ENCODE measurements at regions not wholly inside any gene's neighbourhood (a gene's known extent, or its start where the extent isn't known, plus 50 kb on each side); places are given as distances from the start of the nearest gene placed in this dataset.

DNA sequence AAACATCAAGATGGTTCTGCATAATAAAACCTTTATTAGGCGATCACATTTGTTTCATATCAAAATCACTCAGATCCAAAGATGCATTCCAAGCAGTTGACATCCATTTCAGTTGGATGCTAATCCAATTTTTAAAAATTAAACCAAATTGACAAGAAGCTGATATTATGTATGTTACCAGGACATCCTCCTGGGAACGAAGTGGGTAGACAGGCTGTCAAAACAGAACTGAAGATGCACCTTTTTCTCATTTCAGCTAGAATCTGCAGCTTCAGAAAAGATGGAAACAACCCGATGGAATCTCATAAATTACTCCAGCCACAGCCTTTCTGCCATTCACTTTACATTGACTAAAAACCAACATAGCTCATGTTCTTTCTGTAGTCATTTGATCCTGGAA lies 268.4 kb downstream of the PLPP3 start:
- Histone ChIP-seq H3K27ac (ENCODE audit: low read length, poor library complexity, severe bottlenecking) (no peak overlapping the region), H3K36me3 (ENCODE audit: control insufficient read depth in 1 of 2, insufficient read depth in 2 of 2, low read depth in 1 of 2, low read length in 2 of 2) (no peaks in the 10 kb centered on the region), H3K4ac (ENCODE audit: low read depth in 1 of 2, low read length in 2 of 2) (no peak overlapping the region), H3K9me3 (ENCODE audit: control insufficient read depth, low read length) (peaks cover 18% of the 10 kb centered on the region), H2AFZ (ENCODE audit: low read depth, low read length) (no peak overlapping the region), H3K14ac (ENCODE audit: low read length in 2 of 2) (no peak overlapping the region), H3K18ac (ENCODE audit: low read depth in 1 of 2, low read length in 2 of 2) (peak overlapping the region; percentile 24 to 34), H4K8ac (ENCODE audit: low read length) (no peak overlapping the region), H2BK15ac (ENCODE audit: low read depth, poor library complexity, severe bottlenecking) (no peak overlapping the region), H3K4me2 (ENCODE audit: low read length, poor library complexity, severe bottlenecking) (no peak overlapping the region), H4K91ac (ENCODE audit: low read length) (no peak overlapping the region), H2BK12ac (ENCODE audit: low read length in 2 of 2) (no peak overlapping the region), H2AK5ac (ENCODE audit: low read length, severe bottlenecking) (no peak overlapping the region), H3K27me3 (ENCODE audit: control insufficient read depth in 1 of 2, insufficient read depth in 1 of 2, low read length in 2 of 2) (no peaks in the 10 kb centered on the region), H3K4me1 (ENCODE audit: control insufficient read depth, insufficient read depth, low read depth, low read length) (no peaks in the 10 kb centered on the region), H3K9ac (ENCODE audit: low read length) (no peak overlapping the region), H3K23ac (ENCODE audit: low read length in 2 of 2) (no peak overlapping the region), H2BK120ac (ENCODE audit: low read depth, low read length) (no peak overlapping the region), H3K79me1 (replicated peaks; ENCODE audit: low read length, poor library complexity, severe bottlenecking) (no peaks in the 10 kb centered on the region), H2BK5ac (ENCODE audit: low read depth, low read length, poor library complexity, severe bottlenecking) (no peak overlapping the region), H3K4me3 (ENCODE audit: insufficient read depth in 1 of 2, low read depth in 1 of 2, low read length in 2 of 2) (no peak overlapping the region)
- 95% methylated on average over 3 of the region's 3 CpGs for whole genome bisulfite sequencing
- no peak for DNase-seq

DNA sequence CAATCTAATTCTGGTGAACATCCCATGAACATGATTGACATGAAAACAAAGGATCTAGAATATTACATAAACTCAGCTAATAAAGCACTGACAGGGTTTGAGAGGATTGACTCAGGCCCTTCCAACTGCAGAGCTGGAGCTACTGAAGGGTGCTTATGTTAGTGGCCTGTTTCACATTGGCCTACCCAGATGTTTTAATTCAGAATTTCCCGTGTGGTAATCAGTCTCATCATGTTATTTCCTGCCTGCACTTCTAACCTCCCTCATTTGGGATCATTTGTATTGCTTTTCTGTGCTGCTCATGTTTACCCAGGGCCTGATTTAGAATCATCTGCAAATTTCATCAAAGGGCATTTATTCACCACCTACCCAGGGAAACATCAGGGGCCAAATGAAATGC lies 270.3 kb downstream of the PLPP3 start:
- no peaks in the 10 kb centered on the region for H3K79me1 ChIP-seq (replicated peaks; ENCODE audit: low read length, poor library complexity, severe bottlenecking)
- no peak overlapping the region for H2BK15ac ChIP-seq (ENCODE audit: low read depth, poor library complexity, severe bottlenecking)
- no peak overlapping the region for H3K4me3 ChIP-seq (ENCODE audit: insufficient read depth in 1 of 2, low read depth in 1 of 2, low read length in 2 of 2)
- no peak overlapping the region for H3K18ac ChIP-seq (ENCODE audit: low read depth in 1 of 2, low read length in 2 of 2)
- H2AK5ac ChIP-seq (ENCODE audit: low read length, severe bottlenecking), result no peak overlapping the region
- H4K8ac ChIP-seq (ENCODE audit: low read length), result no peak overlapping the region
- H3K4ac ChIP-seq (ENCODE audit: low read depth in 1 of 2, low read length in 2 of 2), result no peak overlapping the region
- H3K4me1 ChIP-seq (ENCODE audit: control insufficient read depth, insufficient read depth, low read depth, low read length), result no peaks in the 10 kb centered on the region
- H3K9me3 ChIP-seq (ENCODE audit: control insufficient read depth, low read length), result peaks cover 13% of the 10 kb centered on the region
- no peak for DNase-seq
- no peak overlapping the region for H2AFZ ChIP-seq (ENCODE audit: low read depth, low read length)
- no peaks in the 10 kb centered on the region for H3K27me3 ChIP-seq (ENCODE audit: control insufficient read depth in 1 of 2, insufficient read depth in 1 of 2, low read length in 2 of 2)
- no peak overlapping the region for H3K4me2 ChIP-seq (ENCODE audit: low read length, poor library complexity, severe bottlenecking)
- 60% methylated on average over 1 of the region's 1 CpG for WGBS
- no peak overlapping the region for H2BK120ac ChIP-seq (ENCODE audit: low read depth, low read length)
- no peak overlapping the region for H2BK5ac ChIP-seq (ENCODE audit: low read depth, low read length, poor library complexity, severe bottlenecking)
- H3K23ac ChIP-seq (ENCODE audit: low read length in 2 of 2), result no peak overlapping the region
- H3K9ac ChIP-seq (ENCODE audit: low read length), result no peak overlapping the region
- no peaks in the 10 kb centered on the region for H3K36me3 ChIP-seq (ENCODE audit: control insufficient read depth in 1 of 2, insufficient read depth in 2 of 2, low read depth in 1 of 2, low read length in 2 of 2)
- no peak overlapping the region for H3K27ac ChIP-seq (ENCODE audit: low read length, poor library complexity, severe bottlenecking)
- H2BK12ac ChIP-seq (ENCODE audit: low read length in 2 of 2), result no peak overlapping the region
- H3K14ac ChIP-seq (ENCODE audit: low read length in 2 of 2), result no peak overlapping the region
- H4K91ac ChIP-seq (ENCODE audit: low read length), result no peak overlapping the region

DNA sequence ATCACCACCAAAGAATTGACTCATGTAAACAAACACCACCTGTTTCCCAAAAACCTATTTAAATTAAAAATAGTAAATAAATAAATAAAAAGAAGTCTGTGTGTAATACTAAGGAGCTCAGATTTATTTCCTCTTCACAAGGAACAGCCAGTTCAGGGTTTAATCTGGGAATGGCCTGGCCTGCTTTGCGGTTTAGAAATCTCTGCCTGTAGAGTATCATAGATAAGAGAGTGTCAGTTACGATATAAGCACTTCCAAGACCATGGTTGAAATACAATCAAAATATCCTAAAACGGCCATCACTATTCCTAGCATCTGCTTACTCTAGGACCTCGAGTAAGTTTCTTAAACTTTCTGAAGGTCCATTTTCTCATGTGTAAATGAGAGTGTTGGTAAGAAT lies 274.4 kb downstream of the PLPP3 start:
- H4K91ac ChIP-seq (ENCODE audit: low read length), result no peak overlapping the region
- H3K4me1 ChIP-seq (ENCODE audit: control insufficient read depth, insufficient read depth, low read depth, low read length), result peaks cover 2% of the 10 kb centered on the region
- 38% methylated on average over 1 of the region's 4 CpGs for WGBS
- no peak overlapping the region for H2BK5ac ChIP-seq (ENCODE audit: low read depth, low read length, poor library complexity, severe bottlenecking)
- no peaks in the 10 kb centered on the region for H3K27me3 ChIP-seq (ENCODE audit: control insufficient read depth in 1 of 2, insufficient read depth in 1 of 2, low read length in 2 of 2)
- H3K18ac ChIP-seq (ENCODE audit: low read depth in 1 of 2, low read length in 2 of 2), result no peak overlapping the region
- H3K9me3 ChIP-seq (ENCODE audit: control insufficient read depth, low read length), result peaks cover 13% of the 10 kb centered on the region
- no peaks in the 10 kb centered on the region for H3K79me1 ChIP-seq (replicated peaks; ENCODE audit: low read length, poor library complexity, severe bottlenecking)
- H3K27ac ChIP-seq (ENCODE audit: low read length, poor library complexity, severe bottlenecking), result no peak overlapping the region
- no peak overlapping the region for H3K14ac ChIP-seq (ENCODE audit: low read length in 2 of 2)
- no peak overlapping the region for H2BK15ac ChIP-seq (ENCODE audit: low read depth, poor library complexity, severe bottlenecking)
- DNase-seq, result peak; percentile 79
- no peaks in the 10 kb centered on the region for H3K36me3 ChIP-seq (ENCODE audit: control insufficient read depth in 1 of 2, insufficient read depth in 2 of 2, low read depth in 1 of 2, low read length in 2 of 2)
- H3K4me2 ChIP-seq (ENCODE audit: low read length, poor library complexity, severe bottlenecking), result no peak overlapping the region
- H2AFZ ChIP-seq (ENCODE audit: low read depth, low read length), result no peak overlapping the region
- H2BK120ac ChIP-seq (ENCODE audit: low read depth, low read length), result no peak overlapping the region
- H3K4ac ChIP-seq (ENCODE audit: low read depth in 1 of 2, low read length in 2 of 2), result no peak overlapping the region
- H3K4me3 ChIP-seq (ENCODE audit: insufficient read depth in 1 of 2, low read depth in 1 of 2, low read length in 2 of 2), result no peak overlapping the region
- no peak overlapping the region for H3K23ac ChIP-seq (ENCODE audit: low read length in 2 of 2)
- no peak overlapping the region for H4K8ac ChIP-seq (ENCODE audit: low read length)
- H2AK5ac ChIP-seq (ENCODE audit: low read length, severe bottlenecking), result no peak overlapping the region
- no peak overlapping the region for H3K9ac ChIP-seq (ENCODE audit: low read length)
- H2BK12ac ChIP-seq (ENCODE audit: low read length in 2 of 2), result no peak overlapping the region

DNA sequence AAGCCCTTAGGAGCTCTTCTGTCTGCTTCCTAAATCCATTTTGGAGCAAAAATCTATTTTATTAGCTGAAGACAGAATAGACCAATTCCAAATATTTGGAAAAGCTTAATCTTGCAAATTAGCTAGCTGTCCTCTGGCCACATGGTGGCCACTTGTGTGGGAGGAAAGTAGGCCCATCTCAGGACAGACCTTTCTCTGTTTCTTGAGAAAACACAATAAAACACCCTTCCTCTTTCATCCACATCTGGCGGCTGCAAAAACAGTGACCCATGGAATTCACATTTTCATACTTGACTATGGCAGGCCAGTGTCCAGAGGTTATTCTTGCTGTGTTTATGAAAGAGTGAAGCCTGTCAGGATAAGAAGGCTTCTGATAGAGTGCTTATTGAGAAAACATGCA lies 275.6 kb downstream of the PLPP3 start:
- Histone ChIP-seq H3K14ac (ENCODE audit: low read length in 2 of 2) (peak overlapping the region in 1 of 2 experiments; percentile 87), H2AK5ac (ENCODE audit: low read length, severe bottlenecking) (no peak overlapping the region), H2BK15ac (ENCODE audit: low read depth, poor library complexity, severe bottlenecking) (no peak overlapping the region), H2AFZ (ENCODE audit: low read depth, low read length) (no peak overlapping the region), H3K4me1 (ENCODE audit: control insufficient read depth, insufficient read depth, low read depth, low read length) (peaks cover 2% of the 10 kb centered on the region), H3K4me3 (ENCODE audit: insufficient read depth in 1 of 2, low read depth in 1 of 2, low read length in 2 of 2) (no peak overlapping the region), H3K79me1 (replicated peaks; ENCODE audit: low read length, poor library complexity, severe bottlenecking) (no peaks in the 10 kb centered on the region), H3K27ac (ENCODE audit: low read length, poor library complexity, severe bottlenecking) (no peak overlapping the region), H2BK5ac (ENCODE audit: low read depth, low read length, poor library complexity, severe bottlenecking) (no peak overlapping the region), H4K8ac (ENCODE audit: low read length) (no peak overlapping the region), H3K36me3 (ENCODE audit: control insufficient read depth in 1 of 2, insufficient read depth in 2 of 2, low read depth in 1 of 2, low read length in 2 of 2) (no peaks in the 10 kb centered on the region), H3K4me2 (ENCODE audit: low read length, poor library complexity, severe bottlenecking) (no peak overlapping the region), H3K18ac (ENCODE audit: low read depth in 1 of 2, low read length in 2 of 2) (no peak overlapping the region), H2BK120ac (ENCODE audit: low read depth, low read length) (no peak overlapping the region), H2BK12ac (ENCODE audit: low read length in 2 of 2) (no peak overlapping the region), H4K91ac (ENCODE audit: low read length) (no peak overlapping the region), H3K9ac (ENCODE audit: low read length) (no peak overlapping the region), H3K23ac (ENCODE audit: low read length in 2 of 2) (no peak overlapping the region), H3K4ac (ENCODE audit: low read depth in 1 of 2, low read length in 2 of 2) (no peak overlapping the region), H3K27me3 (ENCODE audit: control insufficient read depth in 1 of 2, insufficient read depth in 1 of 2, low read length in 2 of 2) (no peaks in the 10 kb centered on the region), H3K9me3 (ENCODE audit: control insufficient read depth, low read length) (peaks cover 11% of the 10 kb centered on the region)
- no CpG with 5 or more reads among the region's 1 CpG for WGBS
- DNase-seq, result no peak
